ENCODE measurements at regions not wholly inside any gene's neighbourhood (a gene's known extent, or its start where the extent isn't known, plus 50 kb on each side); places are given as distances from the start of the nearest gene placed in this dataset.

DNA sequence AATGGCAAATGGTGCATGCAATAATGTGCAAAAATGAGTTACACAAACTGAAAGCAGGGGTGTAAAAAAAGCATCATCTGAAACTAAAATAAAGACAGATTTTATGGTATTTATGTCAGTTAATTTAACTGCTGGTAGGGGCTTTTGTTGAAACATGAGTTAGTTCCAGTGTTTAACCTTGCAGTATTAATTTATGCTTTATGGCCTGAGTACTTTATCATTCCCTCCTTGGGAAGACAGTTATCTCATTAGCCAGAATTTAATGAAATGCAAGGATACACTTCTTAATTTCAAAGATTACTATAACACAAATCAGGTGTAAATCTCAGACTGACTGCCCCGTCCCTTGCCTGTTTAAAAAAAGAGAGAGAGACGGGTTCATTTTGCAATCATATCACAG is 240.1 kb upstream of the MEIS2 start:
- TF ChIP-seq GABPA (IDR thresholded peaks at IDR 0.05 in 1 of 2, conservative IDR thresholded peaks at IDR 0.05 in 1 of 2) (no peak), FOXA1 (IDR thresholded peaks at IDR 0.05) (no peak), RAD21 (IDR thresholded peaks at IDR 0.05) (no peak), YY1 (IDR thresholded peaks at IDR 0.05) (no peak), HNF4G (IDR thresholded peaks at IDR 0.05) (no peak), NR2F2 (IDR thresholded peaks at IDR 0.05) (no peak), HNF4A (conservative IDR thresholded peaks at IDR 0.05) (no peak), FOXA2 (IDR thresholded peaks at IDR 0.05) (no peak)
- TF ChIP-seq, protein P1, sequence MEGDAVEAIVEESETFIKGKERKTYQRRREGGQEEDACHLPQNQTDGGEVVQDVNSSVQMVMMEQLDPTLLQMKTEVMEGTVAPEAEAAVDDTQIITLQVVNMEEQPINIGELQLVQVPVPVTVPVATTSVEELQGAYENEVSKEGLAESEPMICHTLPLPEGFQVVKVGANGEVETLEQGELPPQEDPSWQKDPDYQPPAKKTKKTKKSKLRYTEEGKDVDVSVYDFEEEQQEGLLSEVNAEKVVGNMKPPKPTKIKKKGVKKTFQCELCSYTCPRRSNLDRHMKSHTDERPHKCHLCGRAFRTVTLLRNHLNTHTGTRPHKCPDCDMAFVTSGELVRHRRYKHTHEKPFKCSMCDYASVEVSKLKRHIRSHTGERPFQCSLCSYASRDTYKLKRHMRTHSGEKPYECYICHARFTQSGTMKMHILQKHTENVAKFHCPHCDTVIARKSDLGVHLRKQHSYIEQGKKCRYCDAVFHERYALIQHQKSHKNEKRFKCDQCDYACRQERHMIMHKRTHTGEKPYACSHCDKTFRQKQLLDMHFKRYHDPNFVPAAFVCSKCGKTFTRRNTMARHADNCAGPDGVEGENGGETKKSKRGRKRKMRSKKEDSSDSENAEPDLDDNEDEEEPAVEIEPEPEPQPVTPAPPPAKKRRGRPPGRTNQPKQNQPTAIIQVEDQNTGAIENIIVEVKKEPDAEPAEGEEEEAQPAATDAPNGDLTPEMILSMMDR (IDR thresholded peaks at IDR 0.05; ENCODE audit: low read depth, low read length, missing input control): no peak
- TF ChIP-seq, protein P2, sequence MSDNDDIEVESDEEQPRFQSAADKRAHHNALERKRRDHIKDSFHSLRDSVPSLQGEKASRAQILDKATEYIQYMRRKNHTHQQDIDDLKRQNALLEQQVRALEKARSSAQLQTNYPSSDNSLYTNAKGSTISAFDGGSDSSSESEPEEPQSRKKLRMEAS (IDR thresholded peaks at IDR 0.05): no peak
- TF ChIP-seq, protein P3, sequence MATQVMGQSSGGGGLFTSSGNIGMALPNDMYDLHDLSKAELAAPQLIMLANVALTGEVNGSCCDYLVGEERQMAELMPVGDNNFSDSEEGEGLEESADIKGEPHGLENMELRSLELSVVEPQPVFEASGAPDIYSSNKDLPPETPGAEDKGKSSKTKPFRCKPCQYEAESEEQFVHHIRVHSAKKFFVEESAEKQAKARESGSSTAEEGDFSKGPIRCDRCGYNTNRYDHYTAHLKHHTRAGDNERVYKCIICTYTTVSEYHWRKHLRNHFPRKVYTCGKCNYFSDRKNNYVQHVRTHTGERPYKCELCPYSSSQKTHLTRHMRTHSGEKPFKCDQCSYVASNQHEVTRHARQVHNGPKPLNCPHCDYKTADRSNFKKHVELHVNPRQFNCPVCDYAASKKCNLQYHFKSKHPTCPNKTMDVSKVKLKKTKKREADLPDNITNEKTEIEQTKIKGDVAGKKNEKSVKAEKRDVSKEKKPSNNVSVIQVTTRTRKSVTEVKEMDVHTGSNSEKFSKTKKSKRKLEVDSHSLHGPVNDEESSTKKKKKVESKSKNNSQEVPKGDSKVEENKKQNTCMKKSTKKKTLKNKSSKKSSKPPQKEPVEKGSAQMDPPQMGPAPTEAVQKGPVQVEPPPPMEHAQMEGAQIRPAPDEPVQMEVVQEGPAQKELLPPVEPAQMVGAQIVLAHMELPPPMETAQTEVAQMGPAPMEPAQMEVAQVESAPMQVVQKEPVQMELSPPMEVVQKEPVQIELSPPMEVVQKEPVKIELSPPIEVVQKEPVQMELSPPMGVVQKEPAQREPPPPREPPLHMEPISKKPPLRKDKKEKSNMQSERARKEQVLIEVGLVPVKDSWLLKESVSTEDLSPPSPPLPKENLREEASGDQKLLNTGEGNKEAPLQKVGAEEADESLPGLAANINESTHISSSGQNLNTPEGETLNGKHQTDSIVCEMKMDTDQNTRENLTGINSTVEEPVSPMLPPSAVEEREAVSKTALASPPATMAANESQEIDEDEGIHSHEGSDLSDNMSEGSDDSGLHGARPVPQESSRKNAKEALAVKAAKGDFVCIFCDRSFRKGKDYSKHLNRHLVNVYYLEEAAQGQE (IDR thresholded peaks at IDR 0.05): no peak
- TF ChIP-seq, protein P4, sequence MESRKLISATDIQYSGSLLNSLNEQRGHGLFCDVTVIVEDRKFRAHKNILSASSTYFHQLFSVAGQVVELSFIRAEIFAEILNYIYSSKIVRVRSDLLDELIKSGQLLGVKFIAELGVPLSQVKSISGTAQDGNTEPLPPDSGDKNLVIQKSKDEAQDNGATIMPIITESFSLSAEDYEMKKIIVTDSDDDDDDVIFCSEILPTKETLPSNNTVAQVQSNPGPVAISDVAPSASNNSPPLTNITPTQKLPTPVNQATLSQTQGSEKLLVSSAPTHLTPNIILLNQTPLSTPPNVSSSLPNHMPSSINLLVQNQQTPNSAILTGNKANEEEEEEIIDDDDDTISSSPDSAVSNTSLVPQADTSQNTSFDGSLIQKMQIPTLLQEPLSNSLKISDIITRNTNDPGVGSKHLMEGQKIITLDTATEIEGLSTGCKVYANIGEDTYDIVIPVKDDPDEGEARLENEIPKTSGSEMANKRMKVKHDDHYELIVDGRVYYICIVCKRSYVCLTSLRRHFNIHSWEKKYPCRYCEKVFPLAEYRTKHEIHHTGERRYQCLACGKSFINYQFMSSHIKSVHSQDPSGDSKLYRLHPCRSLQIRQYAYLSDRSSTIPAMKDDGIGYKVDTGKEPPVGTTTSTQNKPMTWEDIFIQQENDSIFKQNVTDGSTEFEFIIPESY (IDR thresholded peaks at IDR 0.05): no peak

Measured in liver (tissue), 3 donors.